Endothelial cell of umbilical vein (primary cell): ENCODE measurements at regions not wholly inside any gene's neighbourhood (a gene's known extent, or its start where the extent isn't known, plus 50 kb on each side); places are given as distances from the start of the nearest gene placed in this dataset.

ENCODE experiments used
- EZH2 ChIP-seq: IDR thresholded peaks from 2 replicates; pipeline ENCODE4 v1.6.1; 2012; ENCODE audit warnings: borderline replicate concordance, low read depth, mild to moderate bottlenecking, moderate library complexity, low read length, inconsistent platforms; ENCODE audit not compliant: severe bottlenecking
- POLR2A ChIP-seq: IDR thresholded peaks from 2 replicates; pipeline ENCODE4 v1.6.1; 2012; ENCODE audit warnings: low read depth, mild to moderate bottlenecking, control low read depth, low read length
- POLR2AphosphoS5 ChIP-seq: IDR thresholded peaks from 2 replicates; pipeline ENCODE4 v1.6.1; 2012; ENCODE audit warnings: low read depth, mild to moderate bottlenecking, control low read depth, low read length, moderate library complexity; ENCODE audit not compliant: insufficient read depth
- TF ChIP-seq, protein P1 (sequence below), 2 donors: IDR thresholded peaks; 1 replicate in 1 of 2; 2 replicates in 1 of 2; pipeline ENCODE4 v1.5.1; 2011; ENCODE audit warnings: low read length in 2 of 2, mild to moderate bottlenecking in 2 of 2, moderate library complexity in 2 of 2, control low read depth in 1 of 2, inconsistent platforms in 1 of 2, low read depth in 1 of 2; ENCODE audit not compliant: insufficient read depth in 1 of 2; ENCODE audit errors: extremely low read depth in 1 of 2

DNA sequence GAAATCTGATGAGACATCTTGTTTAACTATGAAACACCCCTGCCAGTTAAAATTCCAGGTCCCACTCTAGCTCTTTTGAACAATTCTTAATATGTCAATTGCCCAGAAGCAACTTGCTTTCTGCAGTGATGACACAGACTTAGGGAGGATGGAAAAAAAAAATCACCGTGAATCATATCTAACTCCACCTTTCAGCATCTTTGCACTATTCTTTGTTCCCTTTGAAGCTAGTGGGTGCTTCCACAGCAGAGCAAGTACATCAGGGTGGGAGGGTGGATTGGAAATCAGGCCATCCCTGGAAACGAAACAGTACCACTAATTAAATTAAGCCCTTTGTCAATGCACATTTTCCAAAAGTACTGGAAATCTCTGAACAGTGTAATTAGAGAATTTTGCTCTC lies 324.3 kb upstream of the MEIS1 start:
- TF ChIP-seq, protein P1, sequence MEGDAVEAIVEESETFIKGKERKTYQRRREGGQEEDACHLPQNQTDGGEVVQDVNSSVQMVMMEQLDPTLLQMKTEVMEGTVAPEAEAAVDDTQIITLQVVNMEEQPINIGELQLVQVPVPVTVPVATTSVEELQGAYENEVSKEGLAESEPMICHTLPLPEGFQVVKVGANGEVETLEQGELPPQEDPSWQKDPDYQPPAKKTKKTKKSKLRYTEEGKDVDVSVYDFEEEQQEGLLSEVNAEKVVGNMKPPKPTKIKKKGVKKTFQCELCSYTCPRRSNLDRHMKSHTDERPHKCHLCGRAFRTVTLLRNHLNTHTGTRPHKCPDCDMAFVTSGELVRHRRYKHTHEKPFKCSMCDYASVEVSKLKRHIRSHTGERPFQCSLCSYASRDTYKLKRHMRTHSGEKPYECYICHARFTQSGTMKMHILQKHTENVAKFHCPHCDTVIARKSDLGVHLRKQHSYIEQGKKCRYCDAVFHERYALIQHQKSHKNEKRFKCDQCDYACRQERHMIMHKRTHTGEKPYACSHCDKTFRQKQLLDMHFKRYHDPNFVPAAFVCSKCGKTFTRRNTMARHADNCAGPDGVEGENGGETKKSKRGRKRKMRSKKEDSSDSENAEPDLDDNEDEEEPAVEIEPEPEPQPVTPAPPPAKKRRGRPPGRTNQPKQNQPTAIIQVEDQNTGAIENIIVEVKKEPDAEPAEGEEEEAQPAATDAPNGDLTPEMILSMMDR (IDR thresholded peaks at IDR 0.05; ENCODE audit: extremely low read depth in 1 of 2, insufficient read depth in 1 of 2, low read depth in 1 of 2, low read length in 2 of 2), result no peak
- TF ChIP-seq POLR2A (no peak), EZH2 (no peak), POLR2AphosphoS5 (no peak)
